GM12878 (cell line): ENCODE measurements at regions not wholly inside any gene's neighbourhood (a gene's known extent, or its start where the extent isn't known, plus 50 kb on each side); places are given as distances from the start of the nearest gene placed in this dataset.

Source experiments
- CREB1 ChIP-seq: IDR thresholded peaks from 2 replicates; pipeline ENCODE4 v1.6.1; 2012; ENCODE audit warnings: low read depth, mild to moderate bottlenecking, inconsistent platforms
- EGR1 ChIP-seq, 2 experiments: IDR thresholded peaks; 1 replicate in 1 of 2; 2 replicates in 1 of 2; pipeline ENCODE4 v1.6.1; 2011 to 2012; ENCODE audit warnings: low read depth in 2 of 2, low read length in 2 of 2, borderline replicate concordance in 1 of 2, mild to moderate bottlenecking in 1 of 2, moderate library complexity in 1 of 2
- FOS ChIP-seq: IDR thresholded peaks from 3 replicates; pipeline ENCODE4 v1.6.1; 2011; ENCODE audit warnings: borderline replicate concordance; ENCODE audit not compliant: insufficient read length; ENCODE audit errors: extremely low read depth
- GATAD2B ChIP-seq: fragments of 450-650 bp; conservative IDR thresholded peaks from 2 replicates; pipeline ENCODE4 v1.6.1; 2017; ENCODE audit warnings: low read depth, mild to moderate bottlenecking, moderate library complexity
- MTA2 ChIP-seq: fragments of 450-650 bp; IDR thresholded peaks from 2 replicates; pipeline ENCODE4 v1.6.1; 2016; ENCODE audit warnings: low read depth, mild to moderate bottlenecking, moderate library complexity
- NFIC ChIP-seq: IDR thresholded peaks from 2 replicates; pipeline ENCODE4 v1.6.1; 2012; ENCODE audit warnings: low read depth, mild to moderate bottlenecking, inconsistent platforms, low read length, moderate library complexity
- NFXL1 ChIP-seq: fragments of 450-650 bp; IDR thresholded peaks from 2 replicates; pipeline ENCODE4 v1.6.1; 2017; ENCODE audit warnings: antibody characterized with exemption, mild to moderate bottlenecking, borderline replicate concordance
- NR2C1 ChIP-seq: fragments of 450-650 bp; IDR thresholded peaks from 2 replicates; pipeline ENCODE4 v1.6.1; 2017; ENCODE audit warnings: antibody characterized with exemption, mild to moderate bottlenecking, moderate library complexity
- NR2F1 ChIP-seq: fragments of 450-650 bp; conservative IDR thresholded peaks from 2 replicates; pipeline ENCODE4 v1.6.1; 2017; ENCODE audit warnings: mild to moderate bottlenecking
- PAX8 ChIP-seq: fragments of 450-650 bp; IDR thresholded peaks from 2 replicates; pipeline ENCODE4 v1.6.1; 2017; ENCODE audit warnings: mild to moderate bottlenecking, moderate library complexity
- PML ChIP-seq: IDR thresholded peaks from 2 replicates; pipeline ENCODE4 v1.6.1; 2012; ENCODE audit warnings: low read length, inconsistent platforms
- POU2F2 ChIP-seq: IDR thresholded peaks from 3 replicates; pipeline ENCODE4 v1.6.1; 2011; ENCODE audit warnings: low read depth, mild to moderate bottlenecking, low read length, borderline replicate concordance
- RUNX3 ChIP-seq: IDR thresholded peaks from 2 replicates; pipeline ENCODE4 v1.6.1; 2012; ENCODE audit warnings: low read length, inconsistent platforms
- SIX5 ChIP-seq: IDR thresholded peaks from 2 replicates; pipeline ENCODE4 v1.6.1; 2011; ENCODE audit warnings: mild to moderate bottlenecking, low read depth, low read length, moderate library complexity; ENCODE audit not compliant: severe bottlenecking
- SP1 ChIP-seq: IDR thresholded peaks from one replicate; pipeline ENCODE4 v1.6.1; 2011; ENCODE audit warnings: low read depth, low read length
- SUPT20H ChIP-seq: IDR thresholded peaks from 2 replicates; pipeline ENCODE4 v1.6.1; 2011; ENCODE audit warnings: low read depth, mild to moderate bottlenecking, low read length, moderate library complexity, borderline replicate concordance; ENCODE audit not compliant: control insufficient read depth
- TAF1 ChIP-seq: IDR thresholded peaks from 2 replicates; pipeline ENCODE4 v1.6.1; 2011; ENCODE audit warnings: mild to moderate bottlenecking, low read depth, low read length, borderline replicate concordance
- WRNIP1 ChIP-seq: IDR thresholded peaks from 2 replicates; pipeline ENCODE4 v1.6.1; 2011; ENCODE audit warnings: low read depth, low read length, improper control_type of control experiment, borderline replicate concordance
- TF ChIP-seq, protein P1 (sequence below): fragments of 450-650 bp; IDR thresholded peaks from 2 replicates; pipeline ENCODE4 v1.6.1; 2018; ENCODE audit warnings: borderline replicate concordance, mild to moderate bottlenecking; ENCODE audit not compliant: partially characterized antibody
- TF ChIP-seq, protein P2 (sequence below): IDR thresholded peaks from 2 replicates; pipeline ENCODE4 v1.6.1; 2011; ENCODE audit warnings: low read depth, mild to moderate bottlenecking, low read length, moderate library complexity, borderline replicate concordance; ENCODE audit errors: extremely low read depth
- TF ChIP-seq, protein P3 (sequence below): fragments of 450-650 bp; IDR thresholded peaks from 2 replicates; pipeline ENCODE4 v1.6.1; 2017; ENCODE audit warnings: mild to moderate bottlenecking, moderate library complexity
- TF ChIP-seq, protein P4 (sequence below): IDR thresholded peaks from 2 replicates; pipeline ENCODE4 v1.6.1; 2012; ENCODE audit warnings: low read length, inconsistent platforms
- TF ChIP-seq, protein P5 (sequence below): IDR thresholded peaks from 2 replicates; pipeline ENCODE4 v1.6.1; 2012; ENCODE audit warnings: low read depth, low read length, improper control_type of control experiment

DNA sequence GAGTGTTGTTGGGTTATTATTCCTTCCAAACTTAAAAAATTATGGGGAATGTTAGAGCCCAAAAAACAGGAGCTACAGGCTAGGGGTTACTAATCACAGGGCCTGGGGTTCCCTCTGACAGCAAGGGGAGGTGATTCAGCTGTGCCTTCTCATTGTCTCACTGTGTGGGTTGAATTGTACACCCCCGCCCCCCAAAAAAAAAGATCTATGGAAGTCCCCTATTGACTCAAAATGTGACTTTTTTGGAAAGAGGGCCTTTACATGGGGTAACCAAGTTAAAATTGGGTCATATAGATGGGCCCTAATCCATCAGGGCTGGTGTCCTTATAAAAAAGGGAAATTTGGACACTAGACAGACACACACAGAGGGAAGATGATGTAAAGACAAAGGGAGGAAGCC lies 190.2 kb downstream of the SOX9 start (continued):
- TF ChIP-seq, protein P1, sequence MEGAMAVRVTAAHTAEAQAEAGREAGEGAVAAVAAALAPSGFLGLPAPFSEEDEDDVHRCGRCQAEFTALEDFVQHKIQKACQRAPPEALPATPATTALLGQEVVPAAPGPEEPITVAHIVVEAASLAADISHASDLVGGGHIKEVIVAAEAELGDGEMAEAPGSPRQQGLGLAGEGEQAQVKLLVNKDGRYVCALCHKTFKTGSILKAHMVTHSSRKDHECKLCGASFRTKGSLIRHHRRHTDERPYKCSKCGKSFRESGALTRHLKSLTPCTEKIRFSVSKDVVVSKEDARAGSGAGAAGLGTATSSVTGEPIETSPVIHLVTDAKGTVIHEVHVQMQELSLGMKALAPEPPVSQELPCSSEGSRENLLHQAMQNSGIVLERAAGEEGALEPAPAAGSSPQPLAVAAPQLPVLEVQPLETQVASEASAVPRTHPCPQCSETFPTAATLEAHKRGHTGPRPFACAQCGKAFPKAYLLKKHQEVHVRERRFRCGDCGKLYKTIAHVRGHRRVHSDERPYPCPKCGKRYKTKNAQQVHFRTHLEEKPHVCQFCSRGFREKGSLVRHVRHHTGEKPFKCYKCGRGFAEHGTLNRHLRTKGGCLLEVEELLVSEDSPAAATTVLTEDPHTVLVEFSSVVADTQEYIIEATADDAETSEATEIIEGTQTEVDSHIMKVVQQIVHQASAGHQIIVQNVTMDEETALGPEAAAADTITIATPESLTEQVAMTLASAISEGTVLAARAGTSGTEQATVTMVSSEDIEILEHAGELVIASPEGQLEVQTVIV: no peak
- TF ChIP-seq NFIC (peak; percentile 91), NFXL1 (no peak), RUNX3 (peak; percentile 75), POU2F2 (no peak), EGR1 (IDR thresholded peaks at IDR 0.05; ENCODE audit: borderline replicate concordance in 1 of 2, low read depth in 2 of 2, low read length in 2 of 2) (peak in 1 of 2 experiments; percentile 84; a peak in 2 of 3 replicates), NR2C1 (no peak), FOS (no peak), WRNIP1 (no peak), SIX5 (no peak), GATAD2B (no peak), TAF1 (no peak), SUPT20H (no peak), SP1 (no peak), CREB1 (0 out of 2 replicates have a peak, but pooled peaks have one; percentile 41), MTA2 (no peak; the same call in 1 of the 2 replicates), PML (no peak), PAX8 (no peak), NR2F1 (no peak)
- TF ChIP-seq, protein P2, sequence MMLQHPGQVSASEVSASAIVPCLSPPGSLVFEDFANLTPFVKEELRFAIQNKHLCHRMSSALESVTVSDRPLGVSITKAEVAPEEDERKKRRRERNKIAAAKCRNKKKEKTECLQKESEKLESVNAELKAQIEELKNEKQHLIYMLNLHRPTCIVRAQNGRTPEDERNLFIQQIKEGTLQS: no peak
- TF ChIP-seq, protein P3, sequence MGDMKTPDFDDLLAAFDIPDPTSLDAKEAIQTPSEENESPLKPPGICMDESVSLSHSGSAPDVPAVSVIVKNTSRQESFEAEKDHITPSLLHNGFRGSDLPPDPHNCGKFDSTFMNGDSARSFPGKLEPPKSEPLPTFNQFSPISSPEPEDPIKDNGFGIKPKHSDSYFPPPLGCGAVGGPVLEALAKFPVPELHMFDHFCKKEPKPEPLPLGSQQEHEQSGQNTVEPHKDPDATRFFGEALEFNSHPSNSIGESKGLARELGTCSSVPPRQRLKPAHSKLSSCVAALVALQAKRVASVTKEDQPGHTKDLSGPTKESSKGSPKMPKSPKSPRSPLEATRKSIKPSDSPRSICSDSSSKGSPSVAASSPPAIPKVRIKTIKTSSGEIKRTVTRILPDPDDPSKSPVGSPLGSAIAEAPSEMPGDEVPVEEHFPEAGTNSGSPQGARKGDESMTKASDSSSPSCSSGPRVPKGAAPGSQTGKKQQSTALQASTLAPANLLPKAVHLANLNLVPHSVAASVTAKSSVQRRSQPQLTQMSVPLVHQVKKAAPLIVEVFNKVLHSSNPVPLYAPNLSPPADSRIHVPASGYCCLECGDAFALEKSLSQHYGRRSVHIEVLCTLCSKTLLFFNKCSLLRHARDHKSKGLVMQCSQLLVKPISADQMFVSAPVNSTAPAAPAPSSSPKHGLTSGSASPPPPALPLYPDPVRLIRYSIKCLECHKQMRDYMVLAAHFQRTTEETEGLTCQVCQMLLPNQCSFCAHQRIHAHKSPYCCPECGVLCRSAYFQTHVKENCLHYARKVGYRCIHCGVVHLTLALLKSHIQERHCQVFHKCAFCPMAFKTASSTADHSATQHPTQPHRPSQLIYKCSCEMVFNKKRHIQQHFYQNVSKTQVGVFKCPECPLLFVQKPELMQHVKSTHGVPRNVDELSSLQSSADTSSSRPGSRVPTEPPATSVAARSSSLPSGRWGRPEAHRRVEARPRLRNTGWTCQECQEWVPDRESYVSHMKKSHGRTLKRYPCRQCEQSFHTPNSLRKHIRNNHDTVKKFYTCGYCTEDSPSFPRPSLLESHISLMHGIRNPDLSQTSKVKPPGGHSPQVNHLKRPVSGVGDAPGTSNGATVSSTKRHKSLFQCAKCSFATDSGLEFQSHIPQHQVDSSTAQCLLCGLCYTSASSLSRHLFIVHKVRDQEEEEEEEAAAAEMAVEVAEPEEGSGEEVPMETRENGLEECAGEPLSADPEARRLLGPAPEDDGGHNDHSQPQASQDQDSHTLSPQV: no peak
- TF ChIP-seq, protein P4, sequence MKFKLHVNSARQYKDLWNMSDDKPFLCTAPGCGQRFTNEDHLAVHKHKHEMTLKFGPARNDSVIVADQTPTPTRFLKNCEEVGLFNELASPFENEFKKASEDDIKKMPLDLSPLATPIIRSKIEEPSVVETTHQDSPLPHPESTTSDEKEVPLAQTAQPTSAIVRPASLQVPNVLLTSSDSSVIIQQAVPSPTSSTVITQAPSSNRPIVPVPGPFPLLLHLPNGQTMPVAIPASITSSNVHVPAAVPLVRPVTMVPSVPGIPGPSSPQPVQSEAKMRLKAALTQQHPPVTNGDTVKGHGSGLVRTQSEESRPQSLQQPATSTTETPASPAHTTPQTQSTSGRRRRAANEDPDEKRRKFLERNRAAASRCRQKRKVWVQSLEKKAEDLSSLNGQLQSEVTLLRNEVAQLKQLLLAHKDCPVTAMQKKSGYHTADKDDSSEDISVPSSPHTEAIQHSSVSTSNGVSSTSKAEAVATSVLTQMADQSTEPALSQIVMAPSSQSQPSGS: peak; percentile 67
- TF ChIP-seq, protein P5, sequence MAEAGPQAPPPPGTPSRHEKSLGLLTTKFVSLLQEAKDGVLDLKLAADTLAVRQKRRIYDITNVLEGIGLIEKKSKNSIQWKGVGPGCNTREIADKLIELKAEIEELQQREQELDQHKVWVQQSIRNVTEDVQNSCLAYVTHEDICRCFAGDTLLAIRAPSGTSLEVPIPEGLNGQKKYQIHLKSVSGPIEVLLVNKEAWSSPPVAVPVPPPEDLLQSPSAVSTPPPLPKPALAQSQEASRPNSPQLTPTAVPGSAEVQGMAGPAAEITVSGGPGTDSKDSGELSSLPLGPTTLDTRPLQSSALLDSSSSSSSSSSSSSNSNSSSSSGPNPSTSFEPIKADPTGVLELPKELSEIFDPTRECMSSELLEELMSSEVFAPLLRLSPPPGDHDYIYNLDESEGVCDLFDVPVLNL: no peak
